ENCODE measurements at regions not wholly inside any gene's neighbourhood (a gene's known extent, or its start where the extent isn't known, plus 50 kb on each side); places are given as distances from the start of the nearest gene placed in this dataset.

GRCh38 chr3:127457546-127458145 is 132.9 kb downstream of the TPRA1 start:
- DNase-seq, result no peak

DNA sequence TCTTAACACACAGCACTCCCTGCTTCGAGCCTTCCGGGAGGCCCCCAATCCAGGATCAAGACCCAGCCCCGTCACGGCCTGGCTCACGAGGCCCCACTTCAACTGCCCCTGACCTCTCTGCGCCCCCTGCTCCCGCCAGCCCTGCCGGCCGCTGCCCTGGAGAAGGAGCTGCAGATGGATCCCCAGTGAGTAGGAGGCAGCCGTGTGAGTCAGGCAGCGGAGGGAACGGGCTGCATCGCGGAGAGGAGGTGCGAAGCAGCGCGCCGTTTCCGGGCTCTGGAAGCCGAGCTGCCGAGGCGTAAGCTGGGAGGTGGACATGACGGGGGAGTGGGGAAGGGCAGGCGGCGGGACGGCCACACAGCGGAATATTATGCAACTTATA is 133.4 kb downstream of the TPRA1 start:
- DNase-seq, result peak; percentile 46

DNA sequence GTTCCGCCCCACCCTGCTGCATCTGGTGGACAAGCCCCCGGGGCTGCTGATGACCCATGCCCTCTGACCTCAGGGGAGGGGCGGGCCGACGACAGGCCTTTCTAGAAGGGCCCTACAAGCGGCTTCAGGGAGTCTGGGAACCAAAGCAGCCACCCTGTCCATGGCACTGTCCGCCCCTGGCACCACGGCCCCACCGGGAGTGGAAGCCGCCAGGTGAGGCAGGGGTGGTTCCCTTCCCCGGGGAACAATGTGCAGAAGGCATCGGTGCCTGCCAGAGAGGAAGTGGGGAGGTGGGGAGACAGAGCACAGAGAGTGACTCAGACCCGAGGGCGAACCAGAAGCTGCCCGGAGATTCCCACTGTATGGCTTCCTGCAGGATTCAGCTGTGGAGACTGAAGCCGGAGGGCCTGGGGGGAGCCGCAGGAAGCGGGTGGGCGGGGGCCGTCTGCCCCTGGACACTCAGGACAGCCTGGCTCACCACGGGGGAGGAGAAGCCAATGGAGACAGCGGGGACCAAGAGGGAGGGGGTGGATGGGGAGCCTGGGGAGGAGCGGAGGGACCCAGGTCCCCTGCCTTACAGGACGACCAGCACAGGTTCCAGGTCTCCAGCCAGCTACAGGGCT is 134.0 kb downstream of the TPRA1 start:
- no peak for DNase-seq

DNA sequence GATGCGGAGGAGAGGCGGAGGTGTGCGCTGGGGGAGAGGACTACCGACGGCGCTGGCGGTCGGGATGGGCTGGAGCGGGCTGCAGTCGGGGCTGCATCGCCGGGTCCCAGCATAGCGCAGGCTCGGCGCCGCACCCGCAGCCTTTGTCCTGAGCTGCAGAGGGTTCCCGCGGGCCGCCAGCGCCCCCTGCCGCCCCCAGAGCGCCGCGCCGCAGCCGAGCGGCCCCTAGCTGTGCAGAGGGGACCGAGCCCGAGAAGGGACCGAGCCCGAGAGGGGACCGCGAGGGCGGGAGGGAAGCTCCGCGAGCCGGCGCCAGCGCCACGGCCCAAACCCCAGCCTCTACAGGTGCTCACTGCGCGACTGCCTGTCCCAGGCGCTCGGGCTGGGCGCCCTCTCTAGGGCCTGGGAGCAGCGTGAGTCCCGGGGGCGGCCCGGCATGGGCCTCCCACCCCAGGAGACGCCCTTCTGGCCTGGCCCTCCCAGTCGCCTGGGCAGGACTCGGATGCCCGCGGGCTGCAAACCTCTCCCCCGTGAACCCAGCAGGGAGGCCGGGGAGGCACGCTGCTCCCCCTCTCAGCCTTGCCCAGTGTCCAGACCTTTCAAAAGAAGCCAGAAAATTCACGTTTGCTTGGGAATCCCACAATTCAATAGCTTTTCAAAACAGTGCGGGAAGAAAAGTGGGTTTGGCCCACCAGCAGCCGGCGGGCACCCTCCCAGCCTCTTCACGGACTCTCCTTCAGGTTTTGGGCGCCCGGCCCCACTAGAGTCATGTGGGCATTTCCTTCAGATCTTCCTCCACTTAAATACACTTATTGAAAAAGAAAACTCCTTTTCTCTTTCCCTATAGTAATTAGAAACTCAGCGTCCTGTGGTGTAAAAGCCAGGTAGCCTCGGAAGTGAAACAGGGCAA is 134.7 kb downstream of the TPRA1 start:
- DNase-seq, result peak; percentile 71

- DNase-seq, result no peak
Measured at GRCh38 chr3:127454968-127455367, 135.6 kb downstream of the TPRA1 start.

DNA sequence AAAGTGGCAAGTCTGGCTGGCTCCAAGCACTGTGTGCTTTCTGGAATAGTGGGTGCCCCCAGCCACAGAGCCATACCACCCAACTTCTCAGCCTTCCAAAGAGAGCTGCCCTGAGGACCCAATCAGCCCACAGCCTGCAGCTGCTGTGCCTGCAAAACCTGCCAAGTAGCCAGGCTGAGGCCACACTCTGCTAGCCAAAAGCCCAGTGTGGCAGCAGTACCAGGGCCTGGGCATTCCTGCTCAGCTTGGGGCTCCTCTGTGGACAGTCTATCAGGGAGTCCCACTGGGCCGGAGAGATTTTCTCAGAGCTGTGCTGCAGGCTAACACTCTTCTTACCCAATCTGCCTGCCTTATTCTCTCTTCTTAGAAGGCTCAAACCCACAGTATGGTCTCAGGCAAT is 136.5 kb downstream of the TPRA1 start:
- DNase-seq, result no peak

DNA sequence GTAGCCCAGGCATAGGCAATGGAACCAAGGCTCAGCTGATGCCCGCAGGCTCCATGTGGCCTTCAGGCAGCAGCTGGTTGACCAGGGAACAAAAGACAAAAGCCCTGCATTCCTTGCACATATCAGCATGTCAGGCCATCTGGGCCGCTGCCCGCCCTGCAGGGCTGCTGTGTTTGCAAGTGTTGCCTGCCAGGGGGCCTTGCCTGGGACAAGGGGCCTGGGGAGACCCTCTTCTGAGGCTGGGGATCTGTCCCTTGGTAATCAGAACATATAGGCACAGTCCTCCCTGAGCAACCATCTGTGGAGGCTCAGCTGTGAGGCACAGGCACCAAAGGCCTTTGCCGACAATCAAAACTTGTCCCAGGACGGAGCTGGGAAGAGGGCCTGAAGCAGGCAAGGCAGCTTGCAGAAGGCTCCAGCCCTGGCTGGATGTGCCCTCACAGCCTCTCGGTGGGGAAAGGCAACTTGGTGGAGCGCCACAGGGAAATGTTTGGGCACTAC is 138.2 kb downstream of the TPRA1 start:
- no peak for DNase-seq

- no peak for DNase-seq
Measured at GRCh38 chr3:127451321-127451720, 139.2 kb downstream of the TPRA1 start.

GRCh38 chr3:127450331-127450730 is 140.2 kb downstream of the TPRA1 start:
- no peak for DNase-seq

- no peak for DNase-seq
Measured at GRCh38 chr3:127449486-127450212, 140.9 kb downstream of the TPRA1 start.

GRCh38 chr3:127448671-127449070 is 141.9 kb downstream of the TPRA1 start:
- DNase-seq, result no peak

- DNase-seq, result no peak
Measured at GRCh38 chr3:127448161-127448561, 142.4 kb downstream of the TPRA1 start.

DNA sequence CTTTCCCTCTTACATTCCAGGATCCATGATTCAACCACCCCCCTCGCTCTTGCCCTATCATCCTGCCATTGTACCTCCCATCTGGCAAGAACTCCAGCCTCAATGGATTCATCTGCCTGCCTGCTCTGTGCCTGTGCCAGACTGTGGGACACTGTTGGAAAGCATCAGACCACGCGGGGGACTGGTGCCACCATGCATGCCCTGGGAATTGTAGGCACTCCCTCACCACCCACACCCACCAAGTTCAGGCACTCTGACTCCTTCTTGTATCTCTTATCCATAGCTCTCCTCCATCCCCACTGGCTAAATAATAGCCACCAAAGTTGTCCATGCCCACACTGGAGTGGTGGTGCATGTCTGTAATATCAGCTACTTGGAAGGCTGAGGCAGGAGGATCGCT is 143.8 kb downstream of the TPRA1 start:
- no peak for DNase-seq

DNA sequence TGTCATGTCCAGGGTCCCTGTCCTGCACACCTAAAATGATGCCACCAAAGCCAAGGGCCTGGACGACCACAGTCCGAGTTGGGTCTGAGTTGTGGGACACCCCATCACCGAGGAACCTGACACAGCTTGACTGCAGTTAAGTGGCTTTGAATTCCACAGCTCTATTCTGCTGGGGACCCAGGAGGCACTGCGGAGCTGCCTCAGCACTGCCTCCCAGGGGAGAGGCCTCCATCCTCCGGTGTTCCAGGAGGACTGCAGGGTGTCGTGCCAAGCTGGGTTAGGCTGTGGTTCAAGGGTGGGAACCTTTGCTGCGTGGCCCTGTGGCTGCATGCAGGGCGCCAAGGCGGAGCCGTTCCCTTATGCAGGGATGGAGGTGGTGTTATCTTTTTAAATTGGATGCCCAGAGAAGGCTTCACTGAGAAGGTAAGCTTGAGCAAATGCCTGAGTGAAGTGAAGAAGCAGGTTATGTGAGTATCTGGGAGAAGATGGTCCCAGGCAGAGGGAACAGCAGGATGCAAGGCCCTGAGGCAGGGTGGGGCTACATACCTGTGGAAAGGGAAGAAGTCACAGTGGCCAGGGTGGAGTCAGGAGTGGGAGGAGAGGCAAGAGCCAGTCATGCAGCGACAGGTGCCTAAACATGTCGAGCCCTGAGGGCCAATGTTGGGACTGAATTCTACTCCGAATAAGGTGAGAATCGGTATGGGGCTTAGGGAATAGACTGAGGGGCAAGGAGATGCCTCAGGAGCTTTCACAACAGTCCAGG is 144.8 kb downstream of the TPRA1 start:
- no peak for DNase-seq

GRCh38 chr3:127444761-127445160 is 145.8 kb downstream of the TPRA1 start:
- no peak for DNase-seq

DNA sequence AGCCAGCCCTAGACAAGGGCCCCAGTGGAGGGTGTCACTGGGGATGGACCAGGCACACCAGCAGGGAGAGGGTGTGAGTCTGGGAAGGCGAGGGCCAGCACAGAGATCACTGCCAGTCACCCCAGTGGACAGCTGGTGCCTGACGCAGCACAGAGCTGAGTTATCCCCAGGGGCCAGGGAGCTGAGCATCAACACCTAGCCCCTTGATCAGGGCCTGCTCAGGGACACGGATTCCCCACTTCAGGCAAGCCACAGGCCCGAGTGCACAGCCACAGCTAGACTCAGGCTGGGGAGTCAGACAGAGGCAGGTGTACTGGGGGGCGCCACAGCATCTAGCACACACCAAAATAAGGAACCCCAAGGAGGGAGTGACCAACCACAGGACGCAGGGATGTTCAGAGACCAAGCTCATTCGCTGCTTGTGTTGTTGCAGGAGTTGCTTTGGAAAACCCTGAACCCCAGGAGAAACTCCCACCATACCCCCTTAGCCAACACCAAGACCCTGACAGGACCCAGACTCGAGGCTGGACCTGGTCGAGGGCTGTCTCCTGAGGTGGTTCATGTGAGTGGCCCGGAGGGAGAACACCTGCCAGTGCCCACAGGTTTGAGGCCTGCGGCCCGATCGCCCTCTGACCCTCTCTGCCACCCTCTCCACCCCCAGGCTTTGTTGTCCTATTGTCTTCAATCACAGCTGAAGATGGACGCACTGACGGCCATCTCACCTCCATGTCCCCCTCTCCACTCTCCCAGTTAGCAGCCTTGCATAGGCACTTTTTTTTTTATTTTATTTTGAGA is 146.8 kb downstream of the TPRA1 start:
- no peak for DNase-seq

- DNase-seq, result no peak
Measured at GRCh38 chr3:127442506-127442905, 148.0 kb downstream of the TPRA1 start.

- no peak for DNase-seq
Measured at GRCh38 chr3:127441764-127442163, 148.8 kb downstream of the TPRA1 start.

DNA sequence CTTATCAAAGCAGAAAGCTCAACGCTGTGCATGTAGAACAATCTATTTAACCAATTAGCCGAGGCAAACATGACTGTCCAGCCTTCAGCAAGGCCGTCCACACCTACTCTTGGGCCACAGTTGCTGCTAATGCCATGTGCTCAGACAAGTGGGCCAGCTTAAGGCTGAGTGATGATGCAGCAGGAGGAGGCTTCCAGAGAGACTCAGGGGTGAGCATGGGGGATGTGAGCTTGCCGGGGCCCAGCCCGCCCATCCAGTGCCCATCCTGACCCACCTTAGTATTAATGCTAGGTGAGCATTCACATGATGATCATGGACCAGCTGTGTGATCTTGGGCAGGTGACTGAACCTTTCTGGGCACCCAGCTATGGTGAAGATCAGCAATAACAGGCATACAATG is 150.1 kb downstream of the TPRA1 start:
- no peak for DNase-seq

DNA sequence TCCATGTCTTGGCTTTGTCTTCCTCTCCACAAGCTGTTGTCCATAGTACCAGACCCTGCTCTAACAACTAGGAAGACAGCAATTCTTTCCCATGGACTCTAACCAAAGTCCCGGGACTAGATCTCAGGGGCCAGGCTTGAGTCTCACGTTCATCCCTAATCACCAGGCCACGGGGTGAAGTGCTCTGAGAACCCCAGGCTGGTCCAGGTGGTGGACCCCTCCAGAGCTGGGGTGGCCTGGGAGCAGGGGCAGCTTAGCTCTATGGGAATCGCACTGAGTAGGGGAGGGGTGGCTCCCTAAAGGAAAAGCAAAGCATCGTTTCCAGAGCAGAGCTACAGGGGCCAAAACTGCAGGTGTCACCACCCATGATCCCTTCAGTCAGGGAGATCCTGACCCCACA is 150.9 kb downstream of the TPRA1 start:
- no peak for DNase-seq

GRCh38 chr3:127438951-127439350 is 151.1 kb upstream of the PRR20G start:
- no peak for DNase-seq

DNA sequence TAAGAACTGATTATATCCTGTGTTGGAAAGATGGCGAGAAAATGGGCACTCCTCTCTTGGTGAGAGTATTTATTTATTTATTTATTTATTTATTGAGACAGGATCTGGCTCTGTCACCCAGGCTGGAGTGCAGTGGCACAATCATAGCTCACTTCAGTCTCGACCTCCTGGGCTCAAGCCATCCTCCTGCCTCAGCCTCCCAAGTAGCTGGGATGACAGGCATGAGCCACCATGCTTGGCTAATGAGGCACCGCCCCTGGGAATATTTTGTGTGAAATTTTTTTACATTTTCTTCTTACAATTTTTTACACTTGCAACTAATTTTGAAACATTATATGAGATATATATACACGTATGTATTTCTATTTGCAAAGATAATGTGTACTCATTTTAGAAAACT is 150.5 kb upstream of the PRR20G start:
- DNase-seq, result no peak
